GM19043 (cell line): ENCODE measurements at regions not wholly inside any gene's neighbourhood (a gene's known extent, or its start where the extent isn't known, plus 50 kb on each side); places are given as distances from the start of the nearest gene placed in this dataset.

Experiments used
- ATAC-seq: cut with Tn5 transposase; IDR thresholded peaks from one replicate; pipeline ENCODE4 v1.9.1; 2021; ENCODE audit warnings: low read depth; ENCODE audit not compliant: unreplicated experiment

DNA sequence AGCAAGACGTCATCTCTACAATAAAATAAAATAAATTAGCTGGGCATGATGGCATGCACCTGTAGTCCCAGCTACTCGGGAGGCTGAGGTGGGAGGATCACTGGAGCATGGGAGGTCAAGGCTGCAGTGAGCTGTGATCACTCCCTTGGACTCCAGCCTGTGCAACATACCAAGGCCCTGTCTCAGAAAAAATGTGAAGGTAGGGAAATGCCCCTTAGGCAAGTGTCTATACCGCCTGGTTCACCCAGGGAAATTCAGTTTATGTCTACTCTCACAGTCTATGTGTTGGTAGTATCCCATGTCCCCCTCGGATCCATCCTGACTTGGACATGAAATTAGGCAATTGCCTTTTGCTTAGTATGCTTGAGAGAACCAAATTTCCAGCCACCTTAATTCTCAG lies 88.4 kb upstream of the TMEM132C start:
- no peak for ATAC-seq

DNA sequence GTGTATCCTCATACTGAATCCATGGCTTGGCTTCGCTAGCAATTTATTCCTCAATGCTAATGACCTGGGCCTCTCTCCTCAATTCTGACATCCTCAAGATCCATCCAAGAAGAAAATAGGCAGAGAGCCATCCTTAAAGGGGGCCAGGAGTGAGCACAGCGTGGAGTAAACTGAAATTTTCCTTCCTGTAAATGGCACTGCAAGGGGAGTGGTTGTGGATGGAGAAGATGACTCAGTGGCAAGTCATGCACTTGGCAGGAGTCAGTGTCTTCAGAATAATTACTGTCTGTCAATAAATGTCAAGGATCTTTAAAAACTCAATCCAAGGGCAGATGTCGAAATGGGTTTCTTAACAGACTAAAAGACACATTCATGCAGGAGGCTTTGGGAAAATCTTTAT lies 88.0 kb upstream of the TMEM132C start:
- no peak for ATAC-seq

DNA sequence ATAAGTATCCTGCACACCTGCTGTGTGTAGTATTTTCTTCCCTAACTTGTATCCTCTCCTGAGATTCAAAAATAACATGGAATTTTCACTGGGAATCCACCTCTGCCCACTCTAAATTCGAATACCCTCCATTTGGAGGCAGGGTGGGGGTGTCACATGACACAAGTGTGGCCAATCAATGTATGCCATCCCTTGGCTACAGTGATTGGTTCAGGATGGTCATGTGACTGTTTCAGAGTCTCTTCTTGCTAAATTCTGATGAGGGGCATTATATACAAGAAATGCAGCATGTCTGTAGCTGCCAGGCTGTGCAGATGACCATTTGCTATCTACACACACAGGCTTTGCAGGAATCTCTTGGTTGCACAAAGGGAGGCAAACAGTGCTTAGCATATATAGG lies 86.8 kb upstream of the TMEM132C start:
- ATAC-seq: no peak

DNA sequence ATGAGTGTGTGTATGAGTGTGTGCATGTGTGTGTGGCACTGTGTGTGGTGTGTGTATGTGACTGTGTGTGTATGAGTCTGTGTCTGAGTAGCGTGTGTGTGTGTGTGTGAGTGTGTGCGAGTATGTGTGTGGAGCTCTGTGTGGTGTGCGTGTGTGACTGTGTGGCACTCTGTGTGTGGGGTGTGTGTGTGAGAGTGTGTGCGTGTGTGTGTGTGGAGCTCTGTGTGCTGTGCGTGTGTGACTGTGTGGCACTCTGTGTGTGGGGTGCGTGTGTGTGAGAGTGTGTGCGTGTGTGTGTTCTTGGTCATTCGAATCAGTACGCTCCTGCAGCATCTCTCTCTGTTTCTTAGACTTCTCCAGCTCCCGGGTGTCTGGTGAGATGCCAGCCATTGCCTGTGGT lies 76.9 kb upstream of the TMEM132C start:
- ATAC-seq: no peak

DNA sequence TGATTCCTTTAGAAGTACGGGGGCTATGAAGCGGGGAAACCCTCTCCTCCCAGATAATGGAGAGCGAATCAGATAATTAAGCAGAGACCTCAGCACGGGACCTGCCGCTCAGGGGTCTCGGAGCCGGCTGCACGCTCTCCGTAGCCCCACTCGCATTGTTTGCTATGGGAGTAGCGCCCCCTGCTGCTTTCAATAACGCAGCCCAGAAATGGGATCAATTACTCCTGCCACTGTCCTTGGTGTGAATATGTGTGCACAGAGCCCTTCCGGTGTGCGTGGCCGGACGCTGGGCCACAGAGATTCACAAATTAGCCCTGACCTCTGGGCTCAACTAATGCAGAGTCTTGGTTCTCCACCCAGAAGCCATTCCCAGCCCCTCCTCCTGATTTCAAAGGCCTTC lies 76.4 kb upstream of the TMEM132C start:
- no peak for ATAC-seq

DNA sequence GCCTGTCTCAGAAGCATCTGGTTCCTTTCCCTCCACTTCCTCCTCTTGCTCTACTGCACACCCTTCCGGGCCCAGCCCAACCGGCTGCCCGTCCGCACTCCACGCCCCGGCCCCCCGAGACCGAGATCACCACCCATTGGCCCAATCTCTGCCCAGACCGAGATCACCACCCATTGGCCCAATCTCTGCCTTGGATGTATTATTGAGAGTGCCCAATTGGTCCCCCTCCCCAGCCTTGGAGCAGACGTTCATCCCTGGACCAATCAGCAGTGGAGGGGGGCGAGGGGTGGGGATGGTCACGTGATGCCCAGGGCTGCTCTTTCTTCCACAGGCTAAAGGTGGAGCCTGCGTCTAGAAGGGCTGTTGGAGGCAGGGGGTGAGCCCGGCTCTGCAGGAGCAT lies 75.6 kb upstream of the TMEM132C start:
- no peak for ATAC-seq

DNA sequence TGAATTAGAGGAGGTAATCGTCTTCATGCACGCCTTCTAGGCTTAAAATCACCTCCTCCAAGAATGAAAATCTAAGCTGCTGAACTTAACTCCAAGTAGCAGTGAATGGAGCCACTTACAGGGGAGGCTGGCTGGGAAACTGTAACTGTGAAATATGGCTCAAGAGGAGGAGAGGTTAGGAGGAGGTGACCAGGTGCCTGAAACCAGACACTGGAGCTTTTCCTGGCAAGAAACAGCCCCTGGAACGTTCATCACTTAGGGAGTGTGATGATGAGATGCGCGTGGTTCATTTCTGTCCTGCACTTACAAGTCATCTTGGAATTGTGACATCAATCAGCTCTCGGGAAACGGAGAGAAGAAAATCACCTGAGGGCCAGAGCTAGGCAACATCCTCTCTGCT lies 62.3 kb upstream of the TMEM132C start:
- no peak for ATAC-seq

DNA sequence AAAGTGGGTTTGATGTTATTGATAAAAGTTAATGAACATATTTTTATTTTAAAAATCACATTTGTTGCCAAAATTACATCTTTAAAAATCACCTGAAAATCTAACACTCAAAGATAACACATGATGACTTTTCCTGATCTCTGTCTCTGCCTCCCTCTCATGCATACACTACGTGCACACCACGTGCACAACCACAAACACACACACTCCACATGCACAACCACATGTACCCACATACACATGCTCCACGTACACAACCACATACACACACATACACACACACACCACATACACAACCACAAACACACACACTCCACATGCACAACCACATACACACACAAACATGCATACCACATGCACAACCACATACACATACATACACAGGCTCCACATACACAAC lies 61.8 kb upstream of the TMEM132C start:
- ATAC-seq: no peak

DNA sequence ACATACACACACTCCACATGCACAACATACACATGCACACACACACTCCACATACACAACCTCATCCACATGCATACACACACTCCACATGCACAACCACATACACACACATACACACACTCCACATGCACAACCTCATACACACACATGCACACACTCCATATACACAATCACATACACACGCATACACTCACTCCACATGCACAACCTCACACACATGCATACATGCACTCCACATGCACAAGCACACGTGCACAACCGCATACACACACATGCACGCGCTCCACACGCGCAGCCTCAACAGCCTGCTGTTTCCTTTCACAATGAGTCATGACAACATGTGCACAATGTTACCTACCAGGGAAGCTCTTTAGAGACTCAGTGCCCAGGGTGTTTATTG lies 61.2 kb upstream of the TMEM132C start:
- ATAC-seq: no peak
